GM21786 (cell line): ENCODE measurements at regions not wholly inside any gene's neighbourhood (a gene's known extent, or its start where the extent isn't known, plus 50 kb on each side); places are given as distances from the start of the nearest gene placed in this dataset.
"Not testable (repeated sequence)": the region's sequence is repeated elsewhere in the genome, so short reads cannot be mapped to it uniquely, and the experiment has no call there.

Experiments
- ATAC-seq: cut with Tn5 transposase; IDR thresholded peaks from one replicate; pipeline ENCODE4 v1.9.1; 2021; ENCODE audit not compliant: unreplicated experiment

DNA sequence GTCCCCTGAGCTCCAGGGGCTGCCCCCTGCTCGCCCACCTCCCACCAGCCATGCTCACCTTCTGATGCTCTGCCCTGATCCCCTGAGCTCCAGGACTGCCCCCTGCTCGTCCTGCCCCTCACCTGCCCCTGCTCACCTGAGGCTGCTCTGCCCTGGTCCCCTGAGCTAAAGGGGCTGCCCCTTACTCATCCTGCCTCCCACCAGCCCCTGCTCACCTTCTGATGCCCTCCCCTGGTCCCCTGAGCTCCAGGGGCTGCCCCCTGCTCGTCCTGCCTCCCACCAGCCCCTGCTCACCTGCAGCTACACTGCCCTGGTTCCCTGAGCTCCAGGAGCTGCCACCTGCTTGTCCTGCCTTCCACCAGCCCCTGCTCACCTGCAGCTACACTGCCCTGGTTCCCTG, 247.2 kb downstream of the TMEM121 start:
- ATAC-seq: no peak

DNA sequence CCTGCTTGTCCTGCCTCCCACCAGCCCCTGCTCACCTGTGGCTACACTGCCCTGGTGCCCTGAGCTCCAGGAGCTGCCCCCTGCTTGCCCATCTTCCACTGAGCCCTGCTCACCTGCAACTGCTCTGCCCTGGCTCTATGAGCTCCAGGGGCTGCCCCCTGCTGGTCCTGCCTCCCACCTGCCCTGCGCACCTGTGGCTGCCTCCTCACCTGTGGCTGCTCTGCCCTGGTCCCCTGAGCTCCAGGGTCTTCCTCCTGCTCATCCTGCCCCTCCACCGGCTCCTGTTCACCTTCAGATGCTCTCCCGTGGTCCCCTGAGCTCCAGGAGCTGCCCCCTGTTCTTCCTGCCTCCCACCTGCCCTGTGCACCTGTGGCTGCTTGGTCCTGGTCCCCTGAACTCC, 247.6 kb downstream of the TMEM121 start:
- no peak for ATAC-seq

DNA sequence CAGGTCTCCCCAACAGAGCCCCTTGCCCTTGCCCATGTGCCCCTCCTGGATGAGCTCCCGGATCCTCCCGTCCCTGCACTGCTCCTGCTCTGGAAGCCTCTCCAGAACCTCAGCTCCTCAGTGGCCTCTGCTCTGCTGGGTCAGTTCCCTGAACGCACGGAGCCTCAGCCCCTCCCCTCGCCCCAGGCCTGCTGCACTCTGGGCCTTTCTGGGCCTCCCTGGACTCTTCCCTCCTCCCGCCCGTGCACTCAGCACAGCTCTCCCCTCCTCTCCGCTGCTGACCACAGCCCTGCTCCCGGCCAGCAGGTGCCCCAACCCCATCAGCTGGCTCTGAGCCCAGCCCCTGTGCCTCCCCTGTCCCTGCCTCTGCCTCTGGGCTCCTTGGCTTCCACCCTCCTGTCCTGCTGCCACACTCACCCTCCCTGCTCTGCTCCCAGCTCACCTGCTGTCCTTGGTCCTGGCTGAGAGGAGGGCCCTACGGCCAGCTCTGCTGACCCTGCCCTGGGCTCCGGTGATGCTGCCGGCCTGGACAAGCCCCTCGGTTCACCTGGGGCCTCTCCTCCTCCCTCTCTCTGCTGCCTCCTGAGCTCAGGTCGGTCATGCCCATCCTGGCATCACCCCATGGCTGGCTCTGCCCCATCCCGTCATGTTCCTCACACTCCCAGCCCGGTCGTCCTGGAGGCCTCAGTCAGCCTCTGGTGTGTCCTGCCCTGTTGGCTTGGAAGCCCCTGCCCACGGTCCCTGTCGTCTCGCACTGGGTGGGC, 248.4 kb downstream of the TMEM121 start:
- not testable (repeated sequence) for ATAC-seq

DNA sequence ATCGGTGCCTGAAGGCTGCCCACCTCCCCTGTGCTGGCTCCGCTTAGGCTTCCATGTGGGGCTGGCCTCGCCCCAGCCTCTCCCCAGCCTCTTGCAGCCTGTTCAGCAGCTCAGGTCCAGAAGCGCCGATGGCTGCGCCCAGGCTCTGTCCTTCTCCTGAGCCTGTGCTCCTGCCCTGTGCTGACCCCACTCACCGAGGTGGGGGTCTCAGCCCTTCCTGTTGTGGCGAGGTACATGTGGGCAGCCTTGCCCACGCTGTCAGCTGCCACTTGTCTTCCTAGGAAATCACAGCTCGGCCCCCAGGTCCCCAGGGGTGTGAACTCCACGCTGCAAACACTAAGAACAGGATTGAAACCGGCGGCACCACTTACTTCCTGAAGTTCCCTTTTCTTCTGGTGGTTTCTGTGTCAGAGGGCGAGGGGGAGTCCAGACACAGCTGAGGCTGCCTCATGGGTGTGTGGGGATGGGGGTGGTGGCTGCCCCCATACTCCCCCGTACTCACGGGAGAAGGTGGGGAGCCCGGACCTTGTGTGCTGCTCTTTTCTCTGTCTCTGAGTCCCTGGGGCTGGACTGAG, 249.1 kb downstream of the TMEM121 start:
- not testable (repeated sequence) for ATAC-seq

DNA sequence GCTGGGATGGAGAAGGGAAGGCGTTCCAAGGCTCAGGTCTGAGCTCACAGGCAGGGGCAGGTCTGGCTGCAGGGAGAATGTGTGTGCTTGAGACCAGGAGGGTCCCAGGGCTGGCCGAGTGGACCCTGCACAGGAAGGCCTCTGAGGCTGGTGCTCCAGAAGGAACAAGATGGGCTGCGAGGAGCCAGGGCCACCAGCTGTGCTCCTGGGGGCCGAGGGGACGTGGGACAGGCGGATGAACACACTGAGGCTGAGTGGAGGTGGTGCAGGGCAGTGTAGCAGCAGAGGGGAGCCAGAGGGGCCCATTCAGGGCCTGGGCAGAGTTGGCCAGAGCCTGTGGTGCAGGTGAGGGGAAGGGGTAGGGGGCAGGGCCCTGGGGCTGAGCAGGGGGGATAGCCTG, 249.7 kb downstream of the TMEM121 start:
- not testable (repeated sequence) for ATAC-seq

DNA sequence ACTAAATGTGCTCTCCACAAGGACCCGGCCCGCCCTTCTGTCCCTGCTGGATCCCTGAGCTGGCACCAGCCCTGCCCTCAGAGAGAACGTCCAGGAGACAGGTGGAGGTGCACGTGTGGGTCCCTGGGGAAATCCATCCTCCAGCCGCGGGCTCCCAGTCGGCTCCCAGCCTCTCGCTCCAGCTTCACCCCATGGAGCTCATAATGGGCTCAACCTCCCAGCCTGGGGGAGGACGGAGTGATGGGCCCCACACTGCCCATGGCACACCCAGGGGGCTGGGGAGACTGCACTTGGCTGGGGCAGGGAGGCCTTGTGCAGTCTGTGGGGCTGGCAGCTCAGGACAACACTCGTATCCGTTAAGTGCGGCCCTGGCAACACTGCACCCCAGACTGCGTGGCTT, 250.5 kb downstream of the TMEM121 start:
- ATAC-seq: no peak

DNA sequence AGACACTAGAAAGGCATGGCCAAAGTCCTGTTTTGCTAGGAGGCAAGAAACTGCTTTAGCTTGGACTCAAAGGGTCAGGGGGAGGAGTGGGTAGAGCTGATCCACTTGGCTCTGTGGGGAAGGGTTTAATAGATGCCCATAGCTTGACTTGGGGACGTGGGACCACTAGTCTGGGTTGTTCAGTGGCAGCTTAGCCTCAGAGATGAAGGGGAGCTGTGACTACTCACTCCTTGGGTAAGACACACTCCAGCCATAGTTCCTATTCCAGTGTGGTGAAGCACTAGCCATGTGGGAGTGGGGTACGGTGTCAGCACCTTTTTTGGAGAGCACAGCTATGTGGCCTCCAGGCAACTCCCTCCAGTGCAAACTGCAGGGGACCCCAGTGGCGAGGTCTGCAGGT, 257.3 kb downstream of the TMEM121 start:
- ATAC-seq: no peak

DNA sequence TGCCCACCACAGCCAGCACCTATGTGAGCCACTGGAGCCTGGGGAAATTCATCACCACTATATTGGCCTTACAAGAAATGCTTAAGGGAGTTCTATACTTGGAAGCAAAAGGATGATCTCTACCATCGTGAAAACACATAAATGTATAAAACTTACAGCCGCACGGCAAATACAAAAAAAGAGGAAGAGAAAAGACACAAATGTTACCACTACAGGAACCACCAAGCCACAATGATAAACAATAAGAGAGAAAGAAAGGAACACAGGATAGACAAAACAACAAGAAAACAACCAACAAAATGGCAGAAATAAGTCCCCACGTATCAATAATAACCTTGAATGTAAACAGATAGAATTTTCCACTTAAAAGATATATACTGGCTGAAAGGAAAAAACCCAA, 267.5 kb downstream of the TMEM121 start:
- no peak for ATAC-seq

DNA sequence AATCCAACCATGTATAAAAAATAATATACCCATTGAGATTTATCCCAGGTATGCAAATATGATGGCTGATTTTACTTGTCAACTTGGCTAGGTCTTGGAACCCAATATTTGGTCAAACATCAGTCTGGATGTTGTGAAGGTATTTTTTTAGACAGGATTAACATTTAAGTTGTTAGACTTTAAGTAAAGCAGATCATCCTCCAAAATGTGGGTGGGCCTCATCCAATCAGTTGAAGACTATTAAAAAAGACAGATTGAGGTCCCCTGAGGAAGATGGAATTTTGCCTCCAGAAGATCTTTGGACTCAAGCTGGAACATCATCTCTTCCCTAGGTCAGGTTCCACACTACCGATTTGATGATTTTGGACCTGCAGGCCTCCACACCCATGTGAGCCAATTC, 271.2 kb downstream of the TMEM121 start:
- no peak for ATAC-seq

DNA sequence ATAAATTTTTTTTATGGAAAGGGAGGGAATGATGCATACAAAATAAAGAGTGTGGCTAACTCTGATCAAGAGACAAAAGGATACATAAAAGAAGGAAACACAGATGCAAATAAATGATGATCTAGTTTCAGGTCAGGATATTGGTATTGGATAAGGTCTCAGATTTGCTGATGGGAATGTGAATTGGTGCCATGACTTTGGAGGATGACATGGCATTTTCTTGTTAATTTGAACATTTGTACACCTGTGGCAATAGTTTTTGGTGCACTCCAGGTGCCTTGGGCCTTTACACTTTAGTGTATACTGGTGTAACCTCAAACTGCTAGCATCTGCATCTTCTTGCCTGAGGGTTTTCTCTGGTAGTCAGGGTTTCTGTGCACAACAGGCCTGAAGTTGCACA, 279.3 kb downstream of the TMEM121 start:
- no peak for ATAC-seq

DNA sequence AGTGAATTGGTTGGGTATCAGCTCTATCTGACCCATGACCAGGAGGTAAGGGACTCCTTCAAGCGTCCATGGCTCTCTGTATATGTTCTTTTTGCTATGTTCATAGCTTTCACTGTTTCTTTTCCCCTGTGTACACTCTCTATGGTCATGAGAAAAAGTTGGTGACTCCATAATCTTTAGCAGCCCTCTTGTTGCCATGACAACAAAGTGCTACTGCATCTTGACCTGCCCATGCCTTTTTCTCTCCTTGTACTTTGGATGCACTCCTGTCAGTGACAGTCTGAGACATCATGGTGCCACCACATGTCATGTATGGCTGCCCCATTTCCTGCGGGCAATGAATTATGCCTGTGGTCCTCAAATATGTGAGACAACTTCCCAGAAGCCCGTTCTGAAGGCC, 280.2 kb downstream of the TMEM121 start:
- no peak for ATAC-seq

DNA sequence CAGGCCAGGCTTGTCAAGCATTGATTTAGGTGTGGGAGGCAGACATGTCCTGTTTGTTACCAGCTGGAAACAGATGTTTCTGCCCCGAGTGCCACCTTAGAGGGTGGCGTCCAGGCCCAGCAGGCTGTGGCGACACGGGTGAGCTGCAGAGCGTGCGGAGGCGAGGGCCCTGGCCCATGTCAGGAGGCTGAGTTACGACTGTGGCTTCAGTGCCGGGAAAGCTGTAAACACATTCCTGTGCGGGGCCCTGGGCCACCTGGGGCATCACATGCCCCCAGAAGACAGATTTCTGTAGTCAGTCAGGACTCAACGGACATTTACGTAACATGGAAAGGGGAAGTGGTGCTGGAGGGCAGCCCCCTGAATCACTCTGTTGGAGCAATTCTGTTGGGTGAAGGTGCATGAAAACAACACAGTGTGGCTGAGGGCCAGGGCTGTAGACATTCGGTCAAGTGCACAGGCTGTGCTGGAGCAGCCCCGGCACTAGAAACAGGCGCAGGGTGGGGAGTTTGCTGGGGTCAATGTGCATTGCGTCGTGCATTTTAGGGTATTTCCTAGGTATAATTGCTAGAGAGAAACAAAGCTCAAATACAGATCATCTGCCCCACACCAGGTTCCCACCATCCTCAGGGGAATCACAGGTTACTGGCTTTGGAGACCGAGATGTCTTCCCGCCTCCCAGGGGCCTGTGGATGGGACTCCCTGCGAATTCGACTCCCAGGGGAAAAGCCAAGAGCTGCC, 291.8 kb downstream of the TMEM121 start:
- peak; percentile 70 for ATAC-seq

DNA sequence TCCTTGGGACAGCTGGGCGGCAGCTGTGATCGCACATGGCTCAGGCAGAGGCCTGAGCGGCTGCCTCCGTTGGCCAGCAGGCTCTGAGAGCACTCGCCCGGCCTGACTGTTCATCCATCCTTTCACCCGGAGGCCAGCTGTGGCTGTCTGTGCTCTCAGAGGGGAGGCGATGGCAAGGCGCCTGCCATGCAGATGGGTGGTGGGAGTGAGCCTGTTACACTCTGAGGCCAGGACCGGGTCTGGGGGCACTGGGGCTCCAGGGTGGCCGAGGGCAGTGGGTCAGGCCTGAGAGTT, 292.3 kb downstream of the TMEM121 start:
- no peak for ATAC-seq

DNA sequence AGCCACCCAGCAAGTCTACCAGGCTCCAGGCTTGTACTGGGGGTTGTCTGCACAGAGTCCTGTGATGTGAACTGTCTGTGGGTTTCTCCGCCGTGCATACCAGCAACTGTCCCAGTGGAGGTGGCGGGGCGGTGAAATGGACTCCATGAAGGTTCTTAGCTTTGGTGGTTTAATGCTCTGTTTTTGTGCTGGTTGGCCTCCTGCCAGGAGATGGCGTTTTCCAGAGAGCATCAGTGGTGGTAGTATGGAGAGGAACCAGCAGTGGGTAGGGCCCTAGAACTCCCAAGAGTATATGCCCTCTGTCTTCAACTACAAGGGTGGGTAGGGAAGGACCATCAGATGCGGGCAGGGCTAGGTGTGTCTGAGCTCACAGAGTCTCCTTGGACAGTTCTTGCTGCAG, 303.8 kb downstream of the TMEM121 start:
- ATAC-seq: no peak

DNA sequence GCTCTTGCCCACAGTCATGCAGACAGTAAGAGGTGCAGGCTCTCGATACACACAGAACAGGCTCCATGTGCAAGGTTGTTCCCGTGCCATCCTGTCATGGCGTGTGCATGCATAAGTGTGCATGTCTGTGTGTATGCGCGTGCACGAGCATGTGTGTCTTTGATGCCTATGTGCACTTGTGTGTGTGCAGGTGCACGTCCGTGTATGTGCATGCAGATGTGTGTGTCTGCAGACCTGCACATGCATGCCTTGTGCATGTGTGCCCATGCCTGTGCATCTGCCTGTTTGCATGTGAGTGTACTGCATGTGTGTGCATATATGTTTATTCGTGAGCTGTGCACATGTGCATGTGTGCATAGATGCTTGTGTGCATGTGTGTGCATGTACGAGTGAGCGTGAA, 309.8 kb downstream of the TMEM121 start:
- no peak for ATAC-seq

DNA sequence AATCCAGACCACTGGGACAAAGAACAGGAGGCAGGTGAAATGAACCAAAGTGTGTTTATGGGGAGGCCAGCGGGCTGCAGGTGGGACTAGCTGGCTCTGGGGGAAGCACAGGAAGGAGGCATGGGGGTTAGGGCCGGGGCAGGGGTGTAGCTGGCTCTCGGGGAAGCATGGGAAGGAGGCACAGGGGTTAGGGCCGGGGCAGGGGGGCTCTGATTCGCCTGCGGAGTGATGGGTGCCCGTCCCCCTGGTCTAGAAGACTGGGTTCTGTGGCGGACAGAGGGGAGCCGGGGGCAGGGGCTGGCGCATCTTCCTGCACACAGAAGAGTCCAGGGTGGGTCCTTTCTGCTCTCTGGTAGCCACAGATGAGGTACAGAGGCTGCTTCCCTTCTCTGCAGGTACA, 310.3 kb downstream of the TMEM121 start:
- no peak for ATAC-seq

DNA sequence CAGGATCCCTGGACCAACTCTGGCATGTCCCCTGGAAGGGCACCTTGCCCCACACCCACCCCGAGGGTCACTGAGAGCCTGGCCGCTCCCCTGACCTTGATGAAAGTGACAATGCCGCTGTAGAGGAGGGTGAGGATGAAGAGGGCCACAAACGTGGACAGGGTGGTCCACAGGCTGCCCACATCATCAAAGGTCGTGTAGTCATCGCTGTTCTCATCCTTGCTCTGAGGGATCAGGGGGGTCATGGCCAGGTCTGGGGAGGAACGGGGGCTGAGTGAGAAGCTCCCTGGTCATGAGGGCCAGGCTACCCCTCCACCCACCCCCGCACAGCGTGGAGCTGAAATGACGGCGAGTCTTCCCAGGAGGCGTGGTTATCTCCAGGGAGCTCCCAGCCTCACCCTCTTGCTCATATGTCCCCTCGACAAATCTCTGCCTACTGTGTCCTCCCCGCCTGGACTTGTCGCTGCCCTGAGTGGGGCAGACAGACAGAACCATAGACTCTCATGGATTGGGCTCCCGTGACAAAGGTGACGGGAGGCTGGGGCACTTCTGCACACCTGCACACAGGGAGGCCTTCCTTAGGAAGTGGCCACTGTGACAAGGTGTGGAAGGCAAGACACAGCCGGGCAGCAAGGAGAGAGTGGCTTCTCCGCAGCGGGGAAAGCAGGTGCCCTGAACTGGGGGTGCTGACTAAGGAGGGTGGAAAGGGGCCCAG, 311.1 kb downstream of the TMEM121 start:
- ATAC-seq: no peak

DNA sequence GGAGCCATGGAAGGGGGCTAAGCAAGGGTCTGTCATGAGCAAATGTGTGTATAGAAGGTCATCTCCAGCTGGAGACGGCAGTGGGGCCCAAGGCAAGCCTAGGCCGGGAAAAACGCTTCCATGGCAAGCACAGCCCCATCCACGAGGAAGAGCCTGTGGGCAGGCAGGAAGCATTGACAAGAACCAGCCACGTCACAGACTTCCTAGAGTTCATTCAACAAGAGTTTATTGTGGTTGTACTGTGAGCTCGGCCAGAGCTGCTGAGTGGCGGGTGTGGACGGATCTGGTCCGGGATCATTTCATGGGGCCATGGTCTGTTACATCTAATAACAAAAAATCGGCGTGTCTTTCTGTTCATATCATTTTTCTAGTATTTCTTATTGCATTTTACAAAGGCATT, 311.7 kb downstream of the TMEM121 start:
- no peak for ATAC-seq

DNA sequence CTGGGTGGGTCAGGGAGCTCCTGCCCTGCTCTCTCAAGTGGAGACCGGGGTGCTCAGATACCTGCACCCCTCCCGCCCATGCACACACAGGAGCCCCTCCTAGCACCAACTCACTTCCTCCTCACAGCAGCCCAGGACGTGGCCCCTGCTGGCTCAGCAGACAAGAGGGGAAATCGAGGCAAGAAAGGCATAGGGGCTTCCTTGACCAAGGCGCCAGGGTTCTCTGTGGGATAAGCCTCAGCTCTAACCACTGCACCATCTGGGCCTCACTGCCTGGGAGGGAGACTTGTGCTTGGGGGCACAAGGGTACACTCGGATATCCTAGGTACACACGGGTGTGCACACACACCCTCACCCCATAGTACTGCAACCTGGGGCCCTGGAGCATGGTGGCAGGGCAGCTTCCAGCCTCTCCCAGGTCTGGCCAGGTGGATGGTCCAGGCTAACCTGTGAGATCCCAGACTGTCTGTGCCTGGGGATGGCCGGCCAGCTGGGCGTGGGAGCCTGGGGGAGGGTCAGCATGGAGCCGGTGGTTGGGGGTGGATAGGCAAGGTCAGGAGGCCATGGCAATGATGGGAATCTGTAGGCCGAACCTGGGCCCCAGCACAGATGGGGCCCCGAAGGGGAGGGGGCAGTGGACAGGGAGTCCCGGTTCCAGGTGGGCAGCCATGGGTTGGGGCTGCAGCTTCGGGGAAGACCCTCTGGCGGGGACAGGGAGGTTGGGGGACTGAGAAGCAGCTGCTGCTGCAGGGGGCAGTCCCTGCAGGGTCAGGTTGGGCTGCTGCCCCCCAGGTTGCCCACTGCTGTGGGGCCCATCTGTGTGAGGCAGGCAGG, 312.4 kb downstream of the TMEM121 start:
- no peak for ATAC-seq

DNA sequence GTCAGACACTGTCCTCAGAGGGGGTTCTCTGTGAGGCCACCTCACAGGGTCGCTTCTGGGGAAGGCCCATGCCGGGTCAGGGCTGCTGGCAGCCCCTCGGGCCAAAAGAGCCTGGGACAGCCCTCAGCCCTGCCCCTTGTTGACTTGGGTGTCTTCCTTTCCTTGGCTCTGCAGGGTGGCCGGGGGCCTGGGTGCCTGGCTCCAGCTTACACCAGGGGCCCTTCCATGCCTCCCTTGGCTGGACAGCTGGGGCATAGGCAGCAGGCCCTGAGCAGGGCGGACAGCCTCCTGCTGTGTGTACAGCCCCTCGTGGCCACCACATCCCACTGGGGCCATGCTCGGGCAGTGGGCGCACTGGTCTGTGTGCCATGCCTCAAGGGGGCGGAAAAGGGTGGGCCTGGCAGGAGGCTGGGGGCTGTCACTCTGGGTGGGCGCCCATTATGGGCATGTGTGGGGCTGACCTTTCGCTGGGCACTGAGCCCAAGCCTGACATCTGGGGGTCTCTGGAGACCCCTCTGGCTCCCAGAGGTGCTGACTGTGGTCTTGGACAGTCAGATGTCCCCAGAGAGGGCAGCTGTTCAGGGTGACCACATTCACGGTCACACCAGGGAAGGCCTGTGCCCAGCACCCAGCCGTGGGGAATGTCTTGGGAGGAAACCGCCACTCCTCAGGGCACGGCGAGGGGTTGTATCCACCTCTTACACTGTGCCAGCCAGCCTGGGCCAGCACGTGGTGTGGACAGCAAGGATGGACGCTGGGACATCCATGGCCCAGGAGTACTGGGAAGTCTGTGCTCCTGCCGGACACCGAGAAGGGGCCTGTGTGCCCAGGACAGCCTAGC, 313.3 kb downstream of the TMEM121 start:
- ATAC-seq: no peak
